NCI-H2227 (cell line): ENCODE measurements at regions not wholly inside any gene's neighbourhood (a gene's known extent, or its start where the extent isn't known, plus 50 kb on each side); places are given as distances from the start of the nearest gene placed in this dataset.

Experiments
- DNase-seq: peaks from one replicate; lab custom pipeline; 2025; ENCODE audit not compliant: unreplicated experiment; lab: John Stamatoyannopoulos, UW

DNA sequence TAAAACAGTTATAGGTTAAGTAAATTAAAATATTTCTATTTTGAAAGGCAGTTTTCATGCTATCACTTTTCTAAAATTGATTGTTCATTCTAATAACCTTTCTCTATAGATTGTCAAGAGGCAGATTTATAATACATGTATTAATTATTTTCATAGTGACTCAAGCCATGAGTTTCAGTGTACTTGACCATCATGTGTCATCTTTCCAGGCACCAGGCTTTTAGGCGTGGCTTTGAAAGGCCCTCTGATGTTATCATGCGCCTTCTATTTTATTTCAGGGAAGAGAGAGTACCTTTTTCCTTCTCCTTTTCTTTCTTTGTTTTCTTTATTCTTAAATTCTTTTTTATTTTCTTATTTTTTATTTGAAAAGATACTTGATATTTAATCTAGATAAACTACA is 128.3 kb upstream of the ETAA1 start:
- DNase-seq, result no peak

DNA sequence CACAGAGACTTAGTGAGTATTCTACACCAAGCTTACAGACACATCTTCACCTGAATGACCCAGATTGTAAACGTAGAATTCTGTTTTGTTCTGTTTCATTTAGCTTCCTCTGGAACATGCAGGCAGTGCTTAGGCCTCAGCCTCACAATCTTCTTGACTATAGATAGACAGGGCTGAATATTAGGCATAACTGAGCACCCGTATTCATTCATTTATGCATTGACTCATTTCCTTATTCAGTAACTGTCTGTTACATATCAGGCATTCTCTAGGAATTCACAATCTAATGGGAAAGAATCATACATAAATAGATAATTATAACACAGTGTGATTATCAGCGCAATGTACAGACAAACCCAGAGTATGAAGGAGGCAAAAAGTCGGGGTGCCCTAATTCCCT is 124.9 kb upstream of the ETAA1 start:
- no peak for DNase-seq

DNA sequence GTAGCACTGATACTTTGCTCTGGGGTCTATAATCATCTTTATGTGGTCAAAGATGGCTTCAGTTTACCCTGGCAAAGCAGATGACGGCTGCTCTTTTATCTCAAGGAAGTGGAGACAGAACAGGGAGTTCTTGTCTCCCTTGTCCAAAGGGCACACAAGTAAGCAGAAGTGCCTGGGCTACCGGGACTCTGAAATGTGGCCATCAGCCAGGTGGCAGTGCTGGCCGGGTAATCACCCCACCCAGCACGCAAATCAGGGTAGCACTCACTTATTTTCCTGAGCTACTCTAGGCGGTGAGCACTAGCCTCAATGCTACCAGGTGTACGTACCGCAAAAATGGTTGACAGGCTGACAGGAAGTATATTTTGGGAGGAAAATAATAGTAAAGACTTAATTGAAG is 119.7 kb upstream of the ETAA1 start:
- DNase-seq, result no peak

DNA sequence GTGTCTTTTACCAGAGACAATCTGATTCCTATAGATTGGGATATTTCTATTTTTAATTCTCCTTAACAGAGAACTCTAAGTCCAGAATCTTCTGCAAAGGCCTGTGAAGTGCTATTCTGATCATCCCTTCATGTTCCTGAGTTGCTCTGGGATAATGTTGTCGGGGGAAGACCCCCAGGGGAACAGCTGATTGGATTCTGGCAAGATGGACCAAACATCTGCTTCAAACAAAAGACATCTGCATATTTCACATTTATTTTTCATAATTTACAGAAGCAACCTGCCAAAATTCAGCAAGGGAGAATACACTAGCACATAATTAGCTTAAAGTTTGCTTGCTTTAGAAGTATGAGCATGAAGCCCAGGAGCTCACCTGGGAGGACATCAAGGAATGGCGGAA is 116.0 kb upstream of the ETAA1 start:
- DNase-seq, result no peak

GRCh38 chr2:67283641-67284040 is 113.5 kb upstream of the ETAA1 start:
- DNase-seq, result no peak

DNA sequence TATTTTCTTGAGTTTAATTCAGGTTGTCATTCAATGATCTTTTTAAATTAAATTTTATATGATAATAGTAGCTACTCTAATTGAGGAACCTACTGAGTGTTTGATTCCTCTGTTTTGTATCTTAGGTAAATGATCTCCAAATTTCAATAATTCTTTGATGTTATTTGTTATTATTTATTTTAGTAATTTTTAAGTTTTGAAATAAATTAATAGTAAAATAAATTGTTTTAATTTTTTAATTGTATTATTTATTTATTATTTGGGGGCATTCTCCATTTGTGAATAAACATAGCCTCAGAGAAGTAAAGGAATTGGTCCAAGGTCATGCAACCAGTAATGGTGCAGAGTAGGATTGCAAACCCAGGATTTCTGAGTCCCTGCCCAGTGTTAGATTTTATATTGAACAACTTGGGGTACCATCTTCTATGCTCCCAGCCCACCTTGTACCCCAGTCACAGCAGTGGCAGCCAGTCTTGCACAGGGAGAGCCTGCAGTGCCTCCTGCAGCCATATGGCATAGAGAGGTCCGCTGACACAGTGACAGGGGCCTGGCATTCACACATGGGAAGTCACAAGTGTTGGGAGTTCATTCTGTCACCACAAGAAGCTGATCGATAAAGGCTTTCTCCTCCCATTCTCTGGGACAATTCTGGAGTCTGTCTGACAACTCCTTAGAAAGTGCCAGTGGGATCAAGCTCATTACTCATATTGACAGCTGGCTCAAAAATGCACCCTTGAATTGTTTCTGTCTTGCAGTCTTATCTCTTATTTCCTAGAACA is 110.0 kb upstream of the ETAA1 start:
- DNase-seq, result no peak

DNA sequence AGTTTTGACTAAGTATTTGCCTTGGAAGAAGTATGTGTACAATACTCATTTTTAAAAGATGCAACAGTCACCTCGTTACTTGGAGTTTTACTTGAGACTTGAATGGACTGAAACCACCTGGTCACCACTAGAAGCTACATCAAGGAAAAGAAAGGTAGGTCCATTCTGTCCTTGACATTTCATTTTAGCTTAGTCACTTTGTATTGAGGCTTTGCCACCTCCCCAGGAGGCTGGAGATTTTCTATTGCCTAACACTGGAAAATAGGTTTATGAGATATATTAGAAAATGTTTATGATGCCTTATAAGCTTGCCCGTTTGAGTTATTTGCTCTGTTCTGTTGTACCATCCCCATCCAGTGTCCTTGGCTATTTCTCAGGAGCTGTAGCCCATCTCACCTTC is 107.9 kb upstream of the ETAA1 start:
- DNase-seq, result no peak

DNA sequence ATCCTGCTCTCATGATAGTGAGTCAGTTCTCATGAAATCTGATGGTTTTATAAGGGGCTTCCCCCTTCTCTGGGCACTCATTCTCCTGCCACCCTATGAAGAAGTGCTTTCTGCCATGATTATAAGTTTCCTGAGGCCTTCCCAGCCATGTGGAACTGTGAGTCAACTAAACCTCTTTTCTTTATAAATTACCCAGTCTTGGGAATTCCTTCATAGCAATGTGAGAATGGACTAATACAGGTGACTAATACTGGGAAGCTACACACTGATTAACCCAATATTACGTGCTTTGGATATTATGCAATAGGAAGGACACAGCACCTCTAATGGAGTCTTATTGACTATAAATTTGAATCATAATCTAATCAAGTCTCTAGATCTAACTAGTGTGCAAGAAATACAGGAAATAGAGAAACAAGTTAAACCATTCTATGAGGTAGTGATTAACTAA is 107.2 kb upstream of the ETAA1 start:
- no peak for DNase-seq

DNA sequence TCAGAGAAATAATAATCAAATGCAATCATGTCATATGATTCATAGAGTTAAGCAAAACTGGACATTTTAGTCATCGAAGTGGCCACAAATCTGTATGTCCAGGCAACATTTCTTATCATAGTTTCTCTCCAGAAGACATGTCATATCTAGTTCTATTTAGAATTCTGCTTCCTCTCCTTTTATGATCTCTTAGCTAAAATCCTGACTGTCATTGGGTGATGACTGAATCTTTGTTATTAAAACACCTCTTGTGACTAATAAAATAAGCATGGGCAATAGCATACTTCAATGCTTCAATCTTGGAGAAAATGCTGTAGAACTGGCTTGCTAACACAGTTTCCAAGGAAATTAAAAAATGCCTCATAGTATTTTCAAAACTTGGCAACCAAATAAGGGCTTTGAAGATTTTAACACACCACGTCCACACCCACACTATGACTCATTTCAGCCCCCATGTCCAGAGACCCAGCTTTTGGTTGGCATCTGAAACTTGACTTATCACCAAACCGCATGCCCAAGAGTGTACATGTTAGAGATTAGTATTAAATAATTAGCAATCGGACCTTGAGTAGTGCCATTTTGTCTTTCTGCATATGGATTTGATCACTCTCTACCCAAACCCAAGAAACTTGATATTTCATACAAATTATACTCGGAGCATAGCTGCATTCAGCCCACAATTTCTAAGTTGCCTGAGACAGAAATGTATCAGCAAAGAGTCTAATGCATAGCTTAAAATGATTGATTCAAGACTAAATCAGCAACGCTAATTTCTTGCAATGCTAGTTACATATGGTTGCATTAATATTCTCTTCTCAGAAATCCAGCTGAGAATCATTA is 106.5 kb upstream of the ETAA1 start:
- no peak for DNase-seq

GRCh38 chr2:67294218-67294617 is 102.9 kb upstream of the ETAA1 start:
- DNase-seq, result no peak

DNA sequence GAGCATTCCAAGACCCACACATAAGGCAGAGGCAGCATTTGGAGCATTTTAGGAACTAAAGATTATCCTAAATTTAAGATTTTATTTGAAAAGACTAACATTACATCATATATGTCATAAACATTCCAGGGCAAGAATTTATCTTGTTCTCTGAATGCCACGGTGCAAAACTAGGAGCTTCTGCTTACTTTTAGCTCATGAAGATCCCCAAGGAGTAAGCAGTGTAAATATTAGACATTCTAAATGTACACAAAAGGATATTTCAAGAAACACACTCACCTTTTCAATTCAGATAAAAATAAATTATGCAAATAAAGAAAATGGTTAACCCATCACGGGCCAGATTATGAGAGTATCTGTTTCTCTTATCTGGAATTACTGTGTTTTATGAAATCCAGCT is 101.7 kb upstream of the ETAA1 start:
- no peak for DNase-seq

DNA sequence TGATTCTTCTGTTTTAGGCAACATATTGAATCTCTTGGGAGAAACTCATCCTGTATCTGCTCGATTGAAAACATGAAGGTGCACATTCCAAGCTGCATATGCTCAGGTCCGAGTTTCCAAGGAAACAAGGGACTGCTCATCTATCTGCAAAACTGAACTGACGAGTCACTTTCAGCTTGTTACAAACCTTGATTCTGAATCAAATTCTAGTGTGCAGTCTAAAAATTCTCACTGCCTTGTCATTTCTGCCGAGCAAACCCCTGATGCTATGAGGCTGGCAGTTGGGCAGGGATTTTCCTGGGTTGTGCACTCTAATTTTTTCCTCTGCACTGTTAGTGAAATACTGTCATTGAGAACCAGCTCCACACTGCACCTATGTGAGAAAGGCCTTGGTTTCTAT is 101.3 kb upstream of the ETAA1 start:
- DNase-seq, result no peak

GRCh38 chr2:67304300-67304890 is 92.7 kb upstream of the ETAA1 start:
- no peak for DNase-seq

- no peak for DNase-seq
Measured at GRCh38 chr2:67309281-67309680, 87.9 kb upstream of the ETAA1 start.

GRCh38 chr2:67311536-67311935 is 85.6 kb upstream of the ETAA1 start:
- DNase-seq, result peak; percentile 65

- no peak for DNase-seq
Measured at GRCh38 chr2:67312871-67313270, 84.3 kb upstream of the ETAA1 start.

GRCh38 chr2:67313536-67313935 is 83.6 kb upstream of the ETAA1 start:
- DNase-seq, result no peak

- no peak for DNase-seq
Measured at GRCh38 chr2:67318031-67318430, 79.1 kb upstream of the ETAA1 start.

DNA sequence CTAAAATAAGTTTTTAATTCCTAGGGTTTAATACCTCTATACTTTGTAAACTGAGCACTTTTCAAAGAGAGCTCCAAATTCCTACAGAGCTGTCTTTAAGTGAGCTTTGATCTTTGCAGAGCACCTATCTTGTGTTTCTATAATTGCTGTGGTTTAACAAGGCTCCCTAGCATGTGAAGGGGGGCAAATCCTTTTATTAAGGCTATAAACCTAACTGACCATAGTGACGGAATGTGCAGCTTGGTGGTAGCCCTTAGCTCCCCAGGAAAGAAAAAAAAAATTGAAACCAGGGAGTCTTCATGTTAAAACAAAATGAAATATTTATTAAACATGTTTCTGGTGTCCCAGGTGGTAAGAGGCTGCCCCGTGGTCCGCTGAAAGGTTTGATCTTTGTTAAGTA is 78.6 kb upstream of the ETAA1 start:
- DNase-seq, result no peak

- no peak for DNase-seq
Measured at GRCh38 chr2:67318993-67319481, 78.1 kb upstream of the ETAA1 start.

- DNase-seq, result no peak
Measured at GRCh38 chr2:67320861-67321587, 76.1 kb upstream of the ETAA1 start.
